ENCODE measurements at regions not wholly inside any gene's neighbourhood (a gene's known extent, or its start where the extent isn't known, plus 50 kb on each side); places are given as distances from the start of the nearest gene placed in this dataset.

DNA sequence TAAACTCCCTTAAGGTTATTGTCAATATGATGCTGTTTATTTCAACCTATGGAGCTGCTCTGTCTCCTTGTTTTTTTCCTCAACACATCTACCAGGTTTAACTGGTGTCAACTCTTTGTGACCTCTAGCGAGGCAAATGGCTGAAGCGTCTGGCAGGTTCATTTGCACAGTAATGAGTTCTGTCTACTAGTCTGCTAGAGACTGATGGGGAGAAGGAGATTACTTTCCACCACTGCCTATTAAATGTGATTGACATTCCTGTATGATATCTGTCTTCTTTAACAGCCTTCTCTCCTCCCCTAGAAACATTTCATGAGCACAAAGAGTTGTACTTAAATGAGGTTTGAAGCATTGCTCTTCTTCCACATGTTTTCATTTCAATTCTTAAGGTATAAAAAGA, 253.7 kb downstream of the SLC6A15 start:
- H3K4me3 ChIP-seq, result no peak overlapping the region
- WGBS, 2 donors, result 18 to 55% methylated on average over 2 of the region's 2 CpGs
- H3K9me3 ChIP-seq, result no peaks in the 10 kb centered on the region
- no peaks in the 10 kb centered on the region for H3K36me3 ChIP-seq
- intact Hi-C loops (cut with DNase I), result no loop called here
- no peaks in the 10 kb centered on the region for H3K27me3 ChIP-seq
- TF ChIP-seq EP300 (IDR thresholded peaks at IDR 0.05), result no peak
- no peak for TF ChIP-seq POLR2A (IDR thresholded peaks at IDR 0.05)
- no peak for TF ChIP-seq CTCF (IDR thresholded peaks at IDR 0.05)
- no peak for TF ChIP-seq POLR2AphosphoS5 (IDR thresholded peaks at IDR 0.05)
- no peak for DNase-seq
- peaks cover 0 to 9% (median 0%) of the 10 kb centered on the region in 4 donors for H3K4me1 ChIP-seq
- H3K27ac ChIP-seq, result no peak overlapping the region

DNA sequence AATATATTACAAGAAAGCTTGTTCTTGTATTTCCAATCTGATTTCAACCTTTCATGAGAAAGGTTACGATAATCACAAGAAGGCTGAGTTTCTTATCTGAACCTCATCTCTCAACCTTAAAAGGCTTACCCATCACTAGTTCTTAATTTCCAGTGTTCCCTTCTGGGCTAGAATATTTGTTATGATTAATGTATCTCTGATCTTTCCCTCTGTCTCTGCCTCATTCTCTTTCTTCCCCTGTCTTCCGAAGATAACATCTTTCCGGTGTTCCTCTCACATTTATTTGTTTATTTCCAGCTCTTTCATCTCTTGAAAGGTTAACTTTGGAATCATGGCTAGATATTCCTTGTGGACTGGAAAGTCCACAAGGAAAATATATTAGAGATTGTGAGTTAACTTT, 255.9 kb downstream of the SLC6A15 start:
- Histone ChIP-seq H3K27me3 (no peaks in the 10 kb centered on the region), H3K36me3 (no peaks in the 10 kb centered on the region), H3K27ac (no peak overlapping the region), H3K4me3 (no peak overlapping the region), H3K4me1 (peaks cover 0 to 9% (median 0%) of the 10 kb centered on the region in 4 donors), H3K9me3 (no peaks in the 10 kb centered on the region)
- 37 to 47% methylated on average over 3 of the region's 3 CpGs for WGBS, 2 donors
- DNase-seq, result no peak
- no peak for TF ChIP-seq POLR2A (IDR thresholded peaks at IDR 0.05)
- TF ChIP-seq CTCF (IDR thresholded peaks at IDR 0.05), result no peak
- TF ChIP-seq POLR2AphosphoS5 (IDR thresholded peaks at IDR 0.05), result no peak
- TF ChIP-seq EP300 (IDR thresholded peaks at IDR 0.05), result no peak
- intact Hi-C loops (cut with DNase I), result no loop called here

DNA sequence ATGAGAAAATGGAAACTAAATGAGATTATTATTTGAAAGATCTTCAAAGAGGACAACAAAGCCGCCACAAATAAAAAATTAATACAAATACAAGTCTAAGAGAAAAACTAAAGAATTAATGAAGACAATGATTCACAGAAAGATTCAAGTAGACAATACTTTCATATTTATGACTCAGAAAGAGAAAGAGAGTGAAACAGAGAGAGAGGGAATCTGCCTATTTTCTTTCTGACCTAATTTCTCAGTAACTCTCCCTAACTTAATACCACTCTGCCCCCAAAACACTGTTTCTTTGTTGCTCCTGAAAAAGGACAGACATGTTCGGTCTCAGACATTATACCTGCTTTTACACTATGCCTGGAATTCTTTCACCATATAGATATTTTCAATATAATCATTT, 259.1 kb downstream of the SLC6A15 start:
- no peak for DNase-seq
- H3K4me1 ChIP-seq, result no peaks in the 10 kb centered on the region
- no peaks in the 10 kb centered on the region for H3K36me3 ChIP-seq
- H3K27ac ChIP-seq, result no peak overlapping the region
- H3K4me3 ChIP-seq, result no peak overlapping the region
- 91 to 92% methylated on average over 2 of the region's 2 CpGs for WGBS, 2 donors
- no peak for TF ChIP-seq CTCF (IDR thresholded peaks at IDR 0.05)
- TF ChIP-seq POLR2AphosphoS5 (IDR thresholded peaks at IDR 0.05), result no peak
- no peak for TF ChIP-seq POLR2A (IDR thresholded peaks at IDR 0.05)
- H3K27me3 ChIP-seq, result no peaks in the 10 kb centered on the region
- no peaks in the 10 kb centered on the region for H3K9me3 ChIP-seq
- intact Hi-C loops (cut with DNase I), result no loop called here

GRCh38 chr12:84648425-84648824, 264.2 kb downstream of the SLC6A15 start:
- DNase-seq, result no peak
- H3K36me3 ChIP-seq, result no peaks in the 10 kb centered on the region
- no peak overlapping the region for H3K4me3 ChIP-seq
- TF ChIP-seq POLR2A (IDR thresholded peaks at IDR 0.05) (no peak), POLR2AphosphoS5 (IDR thresholded peaks at IDR 0.05) (no peak), CTCF (IDR thresholded peaks at IDR 0.05) (no peak), EP300 (IDR thresholded peaks at IDR 0.05) (no peak)
- intact Hi-C loops (cut with DNase I), result no loop called here
- no peak overlapping the region for H3K27ac ChIP-seq
- H3K9me3 ChIP-seq, result no peaks in the 10 kb centered on the region
- H3K27me3 ChIP-seq, result no peaks in the 10 kb centered on the region
- H3K4me1 ChIP-seq, result no peaks in the 10 kb centered on the region

DNA sequence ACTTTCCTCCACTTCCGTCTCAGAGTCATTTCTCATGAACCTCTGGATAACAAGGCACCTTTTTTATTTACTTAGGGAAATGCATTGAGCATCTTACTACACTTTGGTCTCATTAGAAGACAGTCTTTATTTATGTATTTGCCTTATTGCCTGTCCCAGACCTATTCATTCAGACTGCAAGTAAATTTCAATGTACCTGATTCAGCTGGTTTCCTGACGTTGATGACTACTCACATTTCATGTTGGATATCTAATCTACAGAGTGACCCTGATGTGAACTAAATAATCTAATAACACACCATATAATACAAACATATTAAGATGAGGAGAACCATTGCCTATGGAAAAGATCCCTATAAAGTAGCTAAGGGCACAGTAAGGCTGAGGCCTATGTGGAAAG, 267.7 kb downstream of the SLC6A15 start:
- no peak overlapping the region for H3K27ac ChIP-seq
- no peak overlapping the region for H3K4me3 ChIP-seq
- WGBS, 2 donors, result 60 to 85% methylated on average over 2 of the region's 2 CpGs
- H3K36me3 ChIP-seq, result no peaks in the 10 kb centered on the region
- H3K4me1 ChIP-seq, result no peaks in the 10 kb centered on the region
- DNase-seq, result no peak
- intact Hi-C loops (cut with DNase I), result no loop called here
- TF ChIP-seq POLR2AphosphoS5 (IDR thresholded peaks at IDR 0.05), result no peak
- no peak for TF ChIP-seq POLR2A (IDR thresholded peaks at IDR 0.05)
- no peak for TF ChIP-seq EP300 (IDR thresholded peaks at IDR 0.05)
- TF ChIP-seq CTCF (IDR thresholded peaks at IDR 0.05), result no peak
- no peaks in the 10 kb centered on the region for H3K9me3 ChIP-seq
- no peaks in the 10 kb centered on the region for H3K27me3 ChIP-seq

Data from sigmoid colon (tissue), 6 donors.